ENCODE measurements at regions not wholly inside any gene's neighbourhood (a gene's known extent, or its start where the extent isn't known, plus 50 kb on each side); places are given as distances from the start of the nearest gene placed in this dataset.

DNA sequence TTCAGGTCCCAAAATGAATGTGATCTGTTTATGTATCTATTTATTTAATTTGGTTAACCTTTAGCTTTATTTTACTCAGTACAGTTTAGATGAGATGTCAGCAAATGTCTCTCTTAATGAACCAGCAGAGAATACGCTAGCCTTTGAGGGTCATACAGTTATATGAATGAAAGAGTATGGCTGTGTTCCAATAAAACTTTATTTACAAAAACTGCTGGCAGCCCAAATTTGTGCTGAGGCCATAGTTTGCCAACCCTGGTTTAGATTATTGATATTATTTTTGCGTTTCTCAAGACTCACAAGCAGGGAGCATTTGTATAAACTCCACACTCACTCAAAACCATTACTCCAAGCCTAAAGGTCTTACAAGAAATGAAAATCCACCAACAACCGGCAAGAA, 323.4 kb upstream of the NRP1 start:
- peaks cover 3% of the 10 kb centered on the region for H3K4me1 ChIP-seq (ENCODE audit: control insufficient read depth, insufficient read depth, low read depth, low read length)
- H3K79me1 ChIP-seq (replicated peaks; ENCODE audit: low read length, poor library complexity, severe bottlenecking): no peaks in the 10 kb centered on the region
- H3K9me3 ChIP-seq (ENCODE audit: control insufficient read depth, low read length): peaks cover 5% of the 10 kb centered on the region
- H3K14ac ChIP-seq (ENCODE audit: low read length in 2 of 2): no peak overlapping the region
- no peak overlapping the region for H2BK120ac ChIP-seq (ENCODE audit: low read depth, low read length)
- H3K27ac ChIP-seq (ENCODE audit: low read length, poor library complexity, severe bottlenecking): no peak overlapping the region
- no peak overlapping the region for H3K9ac ChIP-seq (ENCODE audit: low read length)
- 98% methylated on average over 3 of the region's 3 CpGs for WGBS
- H3K4me2 ChIP-seq (ENCODE audit: low read length, poor library complexity, severe bottlenecking): no peak overlapping the region
- H2BK12ac ChIP-seq (ENCODE audit: low read length in 2 of 2): no peak overlapping the region
- H4K8ac ChIP-seq (ENCODE audit: low read length): no peak overlapping the region
- H3K18ac ChIP-seq (ENCODE audit: low read depth in 1 of 2, low read length in 2 of 2): no peak overlapping the region
- no peak overlapping the region for H2BK5ac ChIP-seq (ENCODE audit: low read depth, low read length, poor library complexity, severe bottlenecking)
- H3K23ac ChIP-seq (ENCODE audit: low read length in 2 of 2): no peak overlapping the region
- no peak overlapping the region for H3K4me3 ChIP-seq (ENCODE audit: insufficient read depth in 1 of 2, low read depth in 1 of 2, low read length in 2 of 2)
- no peak overlapping the region for H2BK15ac ChIP-seq (ENCODE audit: low read depth, poor library complexity, severe bottlenecking)
- no peak for DNase-seq
- no peak overlapping the region for H2AFZ ChIP-seq (ENCODE audit: low read depth, low read length)
- H4K91ac ChIP-seq (ENCODE audit: low read length): no peak overlapping the region
- no peaks in the 10 kb centered on the region for H3K27me3 ChIP-seq (ENCODE audit: control insufficient read depth in 1 of 2, insufficient read depth in 1 of 2, low read length in 2 of 2)
- H3K36me3 ChIP-seq (ENCODE audit: control insufficient read depth in 1 of 2, insufficient read depth in 2 of 2, low read depth in 1 of 2, low read length in 2 of 2): no peaks in the 10 kb centered on the region
- no peak overlapping the region for H3K4ac ChIP-seq (ENCODE audit: low read depth in 1 of 2, low read length in 2 of 2)
- no peak overlapping the region for H2AK5ac ChIP-seq (ENCODE audit: low read length, severe bottlenecking)

- Histone ChIP-seq H2BK5ac (ENCODE audit: low read depth, low read length, poor library complexity, severe bottlenecking) (no peak overlapping the region), H3K14ac (ENCODE audit: low read length in 2 of 2) (no peak overlapping the region), H3K27me3 (ENCODE audit: control insufficient read depth in 1 of 2, insufficient read depth in 1 of 2, low read length in 2 of 2) (no peaks in the 10 kb centered on the region), H3K9me3 (ENCODE audit: control insufficient read depth, low read length) (peaks cover 11% of the 10 kb centered on the region), H3K79me1 (replicated peaks; ENCODE audit: low read length, poor library complexity, severe bottlenecking) (no peaks in the 10 kb centered on the region), H2BK15ac (ENCODE audit: low read depth, poor library complexity, severe bottlenecking) (no peak overlapping the region), H2BK120ac (ENCODE audit: low read depth, low read length) (no peak overlapping the region), H3K9ac (ENCODE audit: low read length) (no peak overlapping the region), H4K91ac (ENCODE audit: low read length) (no peak overlapping the region), H3K4ac (ENCODE audit: low read depth in 1 of 2, low read length in 2 of 2) (no peak overlapping the region), H3K27ac (ENCODE audit: low read length, poor library complexity, severe bottlenecking) (no peak overlapping the region), H3K4me3 (ENCODE audit: insufficient read depth in 1 of 2, low read depth in 1 of 2, low read length in 2 of 2) (no peak overlapping the region), H2AFZ (ENCODE audit: low read depth, low read length) (no peak overlapping the region), H3K23ac (ENCODE audit: low read length in 2 of 2) (no peak overlapping the region), H3K36me3 (ENCODE audit: control insufficient read depth in 1 of 2, insufficient read depth in 2 of 2, low read depth in 1 of 2, low read length in 2 of 2) (no peaks in the 10 kb centered on the region), H3K4me1 (ENCODE audit: control insufficient read depth, insufficient read depth, low read depth, low read length) (peaks cover 3% of the 10 kb centered on the region), H3K4me2 (ENCODE audit: low read length, poor library complexity, severe bottlenecking) (no peak overlapping the region), H2BK12ac (ENCODE audit: low read length in 2 of 2) (no peak overlapping the region), H3K18ac (ENCODE audit: low read depth in 1 of 2, low read length in 2 of 2) (no peak overlapping the region), H2AK5ac (ENCODE audit: low read length, severe bottlenecking) (no peak overlapping the region), H4K8ac (ENCODE audit: low read length) (no peak overlapping the region)
- WGBS: 81% methylated on average over 4 of the region's 6 CpGs
- DNase-seq: no peak
Observed at GRCh38 chr10:33657154-33657908, 322.9 kb upstream of the NRP1 start.

DNA sequence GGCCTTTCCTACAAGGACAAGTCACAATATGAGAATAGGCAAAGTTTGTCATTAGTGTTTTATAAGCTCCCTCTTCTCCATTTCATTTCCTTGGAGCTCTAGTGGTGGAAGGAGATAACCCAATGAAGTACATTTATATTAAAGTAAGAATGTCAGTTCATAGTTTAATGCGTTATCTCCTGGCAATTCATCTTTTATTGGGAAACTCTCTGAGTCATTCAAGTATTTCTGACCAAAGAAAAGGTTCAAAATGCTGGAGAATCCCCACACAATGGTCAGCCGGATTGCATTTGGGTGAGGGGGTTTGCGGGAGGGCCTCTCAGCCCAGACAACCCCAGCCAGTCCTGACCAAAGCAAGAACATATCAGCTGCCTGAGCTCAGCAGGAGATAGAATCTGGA, 321.5 kb upstream of the NRP1 start:
- H4K91ac ChIP-seq (ENCODE audit: low read length): no peak overlapping the region
- H3K23ac ChIP-seq (ENCODE audit: low read length in 2 of 2): no peak overlapping the region
- H2AFZ ChIP-seq (ENCODE audit: low read depth, low read length): no peak overlapping the region
- H2BK5ac ChIP-seq (ENCODE audit: low read depth, low read length, poor library complexity, severe bottlenecking): no peak overlapping the region
- H3K27me3 ChIP-seq (ENCODE audit: control insufficient read depth in 1 of 2, insufficient read depth in 1 of 2, low read length in 2 of 2): no peaks in the 10 kb centered on the region
- H3K9ac ChIP-seq (ENCODE audit: low read length): no peak overlapping the region
- peaks cover 20% of the 10 kb centered on the region for H3K9me3 ChIP-seq (ENCODE audit: control insufficient read depth, low read length)
- H2BK15ac ChIP-seq (ENCODE audit: low read depth, poor library complexity, severe bottlenecking): no peak overlapping the region
- H3K4me3 ChIP-seq (ENCODE audit: insufficient read depth in 1 of 2, low read depth in 1 of 2, low read length in 2 of 2): no peak overlapping the region
- no peaks in the 10 kb centered on the region for H3K36me3 ChIP-seq (ENCODE audit: control insufficient read depth in 1 of 2, insufficient read depth in 2 of 2, low read depth in 1 of 2, low read length in 2 of 2)
- 100% methylated on average over 2 of the region's 3 CpGs for WGBS
- no peak overlapping the region for H2BK120ac ChIP-seq (ENCODE audit: low read depth, low read length)
- no peak overlapping the region for H3K4ac ChIP-seq (ENCODE audit: low read depth in 1 of 2, low read length in 2 of 2)
- no peak overlapping the region for H3K4me2 ChIP-seq (ENCODE audit: low read length, poor library complexity, severe bottlenecking)
- peaks cover 3% of the 10 kb centered on the region for H3K4me1 ChIP-seq (ENCODE audit: control insufficient read depth, insufficient read depth, low read depth, low read length)
- no peak for DNase-seq
- no peak overlapping the region for H3K27ac ChIP-seq (ENCODE audit: low read length, poor library complexity, severe bottlenecking)
- H3K14ac ChIP-seq (ENCODE audit: low read length in 2 of 2): no peak overlapping the region
- no peak overlapping the region for H2AK5ac ChIP-seq (ENCODE audit: low read length, severe bottlenecking)
- H3K18ac ChIP-seq (ENCODE audit: low read depth in 1 of 2, low read length in 2 of 2): no peak overlapping the region
- H3K79me1 ChIP-seq (replicated peaks; ENCODE audit: low read length, poor library complexity, severe bottlenecking): no peaks in the 10 kb centered on the region
- no peak overlapping the region for H2BK12ac ChIP-seq (ENCODE audit: low read length in 2 of 2)
- H4K8ac ChIP-seq (ENCODE audit: low read length): no peak overlapping the region

GRCh38 chr10:33655165-33655815, 320.8 kb upstream of the NRP1 start:
- Histone ChIP-seq H3K4ac (ENCODE audit: low read depth in 1 of 2, low read length in 2 of 2) (no peak overlapping the region), H3K27me3 (ENCODE audit: control insufficient read depth in 1 of 2, insufficient read depth in 1 of 2, low read length in 2 of 2) (no peaks in the 10 kb centered on the region), H3K23ac (ENCODE audit: low read length in 2 of 2) (no peak overlapping the region), H4K8ac (ENCODE audit: low read length) (no peak overlapping the region), H3K14ac (ENCODE audit: low read length in 2 of 2) (no peak overlapping the region), H2BK15ac (ENCODE audit: low read depth, poor library complexity, severe bottlenecking) (no peak overlapping the region), H3K27ac (ENCODE audit: low read length, poor library complexity, severe bottlenecking) (no peak overlapping the region), H3K4me3 (ENCODE audit: insufficient read depth in 1 of 2, low read depth in 1 of 2, low read length in 2 of 2) (no peak overlapping the region), H2AFZ (ENCODE audit: low read depth, low read length) (no peak overlapping the region), H2AK5ac (ENCODE audit: low read length, severe bottlenecking) (no peak overlapping the region), H2BK120ac (ENCODE audit: low read depth, low read length) (no peak overlapping the region), H2BK5ac (ENCODE audit: low read depth, low read length, poor library complexity, severe bottlenecking) (no peak overlapping the region), H3K4me1 (ENCODE audit: control insufficient read depth, insufficient read depth, low read depth, low read length) (peaks cover 3% of the 10 kb centered on the region), H3K18ac (ENCODE audit: low read depth in 1 of 2, low read length in 2 of 2) (no peak overlapping the region), H4K91ac (ENCODE audit: low read length) (no peak overlapping the region), H3K4me2 (ENCODE audit: low read length, poor library complexity, severe bottlenecking) (no peak overlapping the region), H3K36me3 (ENCODE audit: control insufficient read depth in 1 of 2, insufficient read depth in 2 of 2, low read depth in 1 of 2, low read length in 2 of 2) (no peaks in the 10 kb centered on the region), H2BK12ac (ENCODE audit: low read length in 2 of 2) (no peak overlapping the region), H3K9ac (ENCODE audit: low read length) (no peak overlapping the region), H3K9me3 (ENCODE audit: control insufficient read depth, low read length) (peaks cover 20% of the 10 kb centered on the region), H3K79me1 (replicated peaks; ENCODE audit: low read length, poor library complexity, severe bottlenecking) (no peaks in the 10 kb centered on the region)
- WGBS: 90% methylated on average over 8 of the region's 8 CpGs
- no peak for DNase-seq

Measured in mesenchymal stem cell (in vitro differentiated cells and primary cell).